Duodenal mucosa (tissue), 2 donors: ENCODE measurements at regions not wholly inside any gene's neighbourhood (a gene's known extent, or its start where the extent isn't known, plus 50 kb on each side); places are given as distances from the start of the nearest gene placed in this dataset.

Experiments
- H3K27ac ChIP-seq: one replicate; pipeline ENCODE4 v1.7.0; 2013; ENCODE audit warnings: low read depth, low read length
- H3K27me3 ChIP-seq, 2 donors: one replicate each; pipeline ENCODE4 v1.7.0; 2013; ENCODE audit warnings: low read length in 2 of 2, control low read depth in 1 of 2; ENCODE audit not compliant: insufficient read depth in 2 of 2, control insufficient read depth in 1 of 2
- H3K36me3 ChIP-seq, 2 donors: one replicate each; pipeline ENCODE4 v1.7.0; 2013; ENCODE audit warnings: low read length in 2 of 2, control low read depth in 1 of 2; ENCODE audit not compliant: insufficient read depth in 2 of 2, control insufficient read depth in 1 of 2
- H3K4me1 ChIP-seq, 2 donors: one replicate each; pipeline ENCODE4 v1.7.0; 2013; ENCODE audit warnings: low read length in 2 of 2, control low read depth in 1 of 2; ENCODE audit not compliant: insufficient read depth in 2 of 2, control insufficient read depth in 1 of 2
- H3K4me3 ChIP-seq, 2 donors: one replicate each; pipeline ENCODE4 v1.7.0; 2013; ENCODE audit warnings: low read length in 2 of 2, low read depth in 1 of 2
- H3K9ac ChIP-seq, 2 donors: one replicate each; pipeline ENCODE4 v1.7.0; 2013; ENCODE audit warnings: low read length in 2 of 2, low read depth in 1 of 2
- H3K9me3 ChIP-seq, 2 donors: one replicate each; pipeline ENCODE4 v1.7.0; 2013; ENCODE audit warnings: low read length in 2 of 2, control low read depth in 1 of 2; ENCODE audit not compliant: control insufficient read depth in 1 of 2

DNA sequence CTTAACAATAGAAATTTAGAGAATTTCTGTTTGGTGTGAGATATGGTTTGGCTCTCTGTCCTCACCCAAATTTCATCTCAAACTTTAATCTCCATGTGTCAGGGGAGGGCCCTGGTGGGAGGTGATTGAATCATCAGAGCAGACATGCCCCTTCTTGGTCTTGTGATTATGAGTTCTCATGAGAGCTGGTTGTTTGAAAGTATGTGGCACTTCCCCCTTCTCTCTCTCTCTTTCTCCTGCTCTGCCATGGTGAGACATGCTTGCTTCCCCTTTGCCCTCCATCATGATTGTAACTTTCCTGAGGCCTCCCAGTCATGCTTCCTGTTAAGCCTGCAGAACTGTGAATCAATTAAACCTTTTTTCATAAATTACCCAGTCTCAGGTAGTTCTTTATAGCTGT lies 524.7 kb upstream of the ACVR2A start:
- peaks cover 13 to 15% of the 10 kb centered on the region in 2 donors for H3K9me3 ChIP-seq
- no peaks in the 10 kb centered on the region for H3K36me3 ChIP-seq
- H3K4me1 ChIP-seq, result no peaks in the 10 kb centered on the region
- H3K4me3 ChIP-seq, result no peak overlapping the region
- H3K27me3 ChIP-seq, result no peaks in the 10 kb centered on the region
- H3K27ac ChIP-seq, result no peak overlapping the region
- H3K9ac ChIP-seq, result no peak overlapping the region

DNA sequence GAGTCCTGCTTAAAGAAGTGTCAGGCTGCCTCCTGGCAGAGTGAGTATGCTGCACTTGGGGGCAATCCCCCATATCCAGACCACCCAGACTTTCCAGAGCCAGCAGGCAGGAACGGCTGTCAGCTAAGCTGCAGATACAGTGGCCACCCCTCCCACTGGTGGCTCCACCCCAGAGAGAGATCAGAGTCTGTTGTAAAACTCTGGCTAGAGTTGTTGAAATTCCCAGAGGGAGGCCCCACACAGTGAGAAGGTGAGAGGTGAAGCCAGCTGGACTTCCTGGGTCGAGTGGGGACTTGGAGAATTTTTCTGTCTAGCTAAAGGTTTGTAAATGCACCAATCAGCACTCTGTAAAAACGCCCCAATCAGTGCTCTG lies 533.8 kb upstream of the ACVR2A start:
- Histone ChIP-seq H3K4me1 (peaks cover 0 to 3% of the 10 kb centered on the region in 2 donors), H3K36me3 (no peaks in the 10 kb centered on the region), H3K27ac (no peak overlapping the region)

DNA sequence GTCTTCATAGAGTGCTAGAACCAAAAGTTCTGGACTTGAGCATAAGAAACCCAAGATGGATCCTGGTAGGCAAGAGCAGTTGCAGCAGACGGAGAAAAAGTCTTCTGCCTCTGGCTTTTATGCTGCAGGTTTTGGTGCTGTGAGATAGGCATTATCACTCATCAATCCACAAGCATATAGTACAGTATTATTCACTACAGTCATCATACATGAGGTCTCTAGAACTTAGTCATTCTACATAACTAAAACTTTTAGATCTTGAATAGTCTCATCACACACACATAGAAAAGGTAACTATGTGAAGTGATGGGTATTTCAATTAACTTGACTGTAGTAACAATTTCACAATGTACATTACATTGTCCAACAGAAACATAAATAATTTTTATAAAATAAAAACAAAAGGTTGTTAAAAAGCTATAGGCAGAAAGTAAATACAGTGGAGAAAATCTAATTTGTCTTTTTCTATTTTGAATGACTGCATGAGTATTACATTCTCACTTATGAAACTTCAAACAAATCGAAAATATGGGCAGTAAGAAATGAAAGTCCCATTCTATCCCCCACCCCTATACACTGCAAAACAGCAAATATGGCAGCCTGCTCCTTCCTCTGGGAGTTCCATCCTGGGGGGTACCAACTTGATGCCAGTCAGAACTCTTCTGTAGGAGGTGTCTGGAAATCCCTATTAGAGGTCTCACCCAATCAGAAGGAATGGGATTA lies 534.3 kb upstream of the ACVR2A start:
- Histone ChIP-seq H3K27me3 (no peaks in the 10 kb centered on the region), H3K4me1 (peaks cover 0 to 3% of the 10 kb centered on the region in 2 donors), H3K36me3 (no peaks in the 10 kb centered on the region), H3K9ac (no peak overlapping the region), H3K4me3 (no peak overlapping the region), H3K9me3 (peaks cover 0 to 2% of the 10 kb centered on the region in 2 donors), H3K27ac (no peak overlapping the region)

More for the DNA sequence above, 533.8 kb upstream of the ACVR2A start:
- Histone ChIP-seq H3K9ac (no peak overlapping the region), H3K9me3 (peaks cover 0 to 2% of the 10 kb centered on the region in 2 donors), H3K4me3 (no peak overlapping the region), H3K27me3 (no peaks in the 10 kb centered on the region)

DNA sequence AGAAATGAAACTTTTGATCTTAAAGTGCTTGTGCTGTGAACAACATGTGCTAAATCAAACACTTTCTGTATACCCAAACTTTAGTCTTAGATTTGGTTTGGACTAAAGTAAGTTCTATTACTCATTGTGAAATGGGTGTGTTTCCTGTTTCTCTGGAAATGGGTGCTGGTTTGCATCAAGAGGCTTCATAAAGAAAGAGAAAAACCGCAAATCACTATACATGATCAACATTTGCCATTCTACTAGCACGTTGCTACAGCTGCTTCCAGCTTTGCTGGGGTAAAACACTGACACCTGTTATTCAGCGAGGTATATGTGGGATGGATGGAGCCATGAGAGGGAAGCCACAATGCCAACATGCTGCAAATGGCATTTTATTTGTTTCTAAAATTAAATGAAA lies 547.0 kb upstream of the ACVR2A start:
- Histone ChIP-seq H3K27me3 (no peaks in the 10 kb centered on the region), H3K9ac (no peak overlapping the region), H3K4me1 (peaks cover 0 to 5% of the 10 kb centered on the region in 2 donors), H3K4me3 (no peak overlapping the region), H3K9me3 (no peaks in the 10 kb centered on the region), H3K27ac (no peak overlapping the region), H3K36me3 (no peaks in the 10 kb centered on the region)

DNA sequence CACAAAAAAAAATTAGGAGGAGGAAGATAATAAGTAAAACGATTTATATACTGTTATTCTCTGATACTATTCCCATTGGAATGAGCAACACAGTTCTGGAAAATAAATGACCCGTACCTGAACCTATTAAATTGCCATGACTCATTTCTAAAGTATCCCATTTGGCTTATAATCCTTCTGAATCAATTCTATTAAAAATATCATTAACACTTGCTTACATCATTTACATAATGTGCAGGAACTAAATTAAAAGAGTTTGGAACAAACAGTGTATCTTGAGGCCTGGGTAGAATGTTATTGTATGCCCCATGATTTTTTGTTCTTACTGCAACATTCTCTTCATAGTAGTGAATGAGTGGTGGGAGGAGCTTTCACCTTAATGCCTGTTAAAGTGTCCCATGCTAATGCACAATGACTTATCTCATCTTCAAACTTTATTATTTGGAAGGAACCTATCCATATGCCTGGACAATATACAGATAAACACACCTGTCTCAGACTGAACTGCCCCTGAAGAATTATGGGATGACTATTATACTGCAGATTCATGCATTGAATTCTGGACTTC lies 549.9 kb upstream of the ACVR2A start:
- Histone ChIP-seq H3K9me3 (no peaks in the 10 kb centered on the region), H3K4me1 (peaks cover 0 to 5% of the 10 kb centered on the region in 2 donors), H3K36me3 (no peaks in the 10 kb centered on the region), H3K27me3 (no peaks in the 10 kb centered on the region), H3K9ac (no peak overlapping the region), H3K27ac (no peak overlapping the region), H3K4me3 (no peak overlapping the region)

DNA sequence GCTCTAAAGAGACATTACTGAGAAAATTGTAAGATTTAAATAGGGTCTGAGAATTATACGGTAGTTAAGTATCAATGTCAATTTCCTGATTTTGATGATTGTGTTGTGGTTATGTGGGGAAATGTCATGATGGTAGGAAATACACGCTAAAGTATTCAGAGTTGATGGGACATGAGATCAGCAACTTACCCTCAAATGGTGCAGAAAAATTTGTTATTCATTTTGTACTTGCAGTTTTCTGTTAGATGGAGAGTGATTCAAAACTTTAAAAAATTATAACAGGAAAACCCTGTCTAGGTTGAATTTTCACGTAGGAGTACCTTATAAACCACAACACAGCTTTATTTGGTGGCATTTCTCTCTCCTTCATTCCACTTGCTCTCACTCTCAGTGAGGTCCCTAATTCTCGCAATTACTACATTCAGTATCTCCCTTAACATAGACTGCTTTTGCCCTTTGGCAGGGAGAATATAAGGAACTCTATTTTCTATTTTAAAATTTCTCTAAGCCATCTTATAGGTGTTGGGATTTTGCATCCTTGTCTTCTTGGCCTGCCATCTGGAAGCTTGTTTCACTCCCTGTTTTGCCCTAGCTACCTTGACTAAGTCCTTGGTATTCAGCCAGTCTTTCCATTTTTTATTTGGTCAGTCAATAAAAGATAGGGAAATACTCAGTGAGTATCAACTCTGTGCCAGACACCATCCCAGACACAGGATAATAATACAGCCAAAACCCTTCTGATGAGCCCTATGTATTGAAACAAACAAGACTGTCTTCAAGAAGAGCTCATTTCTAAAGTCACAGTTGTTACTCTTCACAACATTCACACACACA lies 550.6 kb upstream of the ACVR2A start:
- Histone ChIP-seq H3K27ac (no peak overlapping the region), H3K9ac (no peak overlapping the region), H3K27me3 (no peaks in the 10 kb centered on the region), H3K4me3 (no peak overlapping the region), H3K4me1 (peaks cover 0 to 5% of the 10 kb centered on the region in 2 donors), H3K36me3 (no peaks in the 10 kb centered on the region), H3K9me3 (no peaks in the 10 kb centered on the region)

DNA sequence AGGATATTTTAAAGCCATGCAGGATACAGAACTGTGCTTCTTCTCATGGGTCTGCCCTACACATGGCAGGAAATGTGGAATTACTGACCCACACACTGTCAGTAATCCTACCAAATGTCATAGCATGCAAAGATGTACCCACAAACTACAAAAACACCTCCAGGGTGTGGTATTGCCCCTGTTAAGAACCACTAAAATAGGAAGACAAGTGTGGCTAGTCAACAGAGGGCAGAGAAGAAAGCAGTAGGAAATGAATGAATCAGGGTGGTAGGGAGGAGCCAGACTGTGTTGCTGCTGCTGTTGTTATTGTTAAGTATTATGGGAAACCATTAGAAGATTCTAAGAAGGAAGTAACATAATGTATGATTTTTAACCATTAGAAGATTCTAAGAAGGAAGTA lies 556.7 kb upstream of the ACVR2A start:
- Histone ChIP-seq H3K9me3 (no peaks in the 10 kb centered on the region), H3K9ac (no peak overlapping the region), H3K4me1 (no peaks in the 10 kb centered on the region), H3K27me3 (no peaks in the 10 kb centered on the region), H3K36me3 (no peaks in the 10 kb centered on the region), H3K4me3 (no peak overlapping the region), H3K27ac (no peak overlapping the region)

DNA sequence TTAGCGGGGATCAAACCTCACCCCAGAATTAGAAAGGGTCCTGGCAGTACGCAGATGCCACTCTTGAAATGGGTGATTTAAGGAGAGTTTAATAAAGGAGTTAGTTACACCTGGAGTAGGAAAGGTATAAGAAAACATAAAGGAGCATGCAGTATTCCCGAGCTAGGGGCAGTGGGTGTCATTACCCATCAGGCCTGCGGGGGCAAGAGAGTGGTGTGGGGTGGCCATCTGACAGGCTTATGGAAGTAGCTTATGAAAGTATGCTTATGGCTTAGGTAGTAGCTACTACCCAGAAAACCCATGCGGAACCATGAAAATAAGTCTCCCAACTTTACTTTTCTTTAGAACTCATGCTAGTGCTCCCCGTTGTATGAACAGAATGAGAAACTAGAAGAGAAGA lies 568.9 kb upstream of the ACVR2A start:
- H3K9me3 ChIP-seq, result no peaks in the 10 kb centered on the region
- no peaks in the 10 kb centered on the region for H3K27me3 ChIP-seq
- H3K4me1 ChIP-seq, result no peaks in the 10 kb centered on the region
- no peak overlapping the region for H3K27ac ChIP-seq
- H3K4me3 ChIP-seq, result no peak overlapping the region
- no peaks in the 10 kb centered on the region for H3K36me3 ChIP-seq
- H3K9ac ChIP-seq, result no peak overlapping the region

DNA sequence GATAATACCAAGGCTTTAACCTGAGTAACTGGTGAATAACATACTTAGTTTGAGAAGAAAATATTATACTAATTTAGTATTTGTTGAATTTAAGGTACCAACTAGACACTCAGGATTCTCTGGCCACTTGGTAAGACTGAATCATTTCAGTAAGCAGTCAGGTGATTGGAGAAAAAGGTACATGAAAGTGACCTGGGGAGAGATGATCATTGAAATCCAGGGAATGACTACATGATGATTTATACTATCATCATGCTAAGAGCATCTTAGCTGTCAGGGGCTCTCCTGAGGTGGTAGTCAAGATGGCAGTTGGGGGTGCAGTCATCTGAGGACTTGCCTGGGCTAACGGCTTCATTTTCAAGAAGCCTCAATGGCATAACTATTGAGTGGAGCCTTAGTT lies 571.2 kb upstream of the ACVR2A start:
- Histone ChIP-seq H3K27ac (no peak overlapping the region), H3K9ac (no peak overlapping the region), H3K9me3 (no peaks in the 10 kb centered on the region), H3K36me3 (no peaks in the 10 kb centered on the region), H3K4me1 (no peaks in the 10 kb centered on the region), H3K27me3 (no peaks in the 10 kb centered on the region), H3K4me3 (no peak overlapping the region)

DNA sequence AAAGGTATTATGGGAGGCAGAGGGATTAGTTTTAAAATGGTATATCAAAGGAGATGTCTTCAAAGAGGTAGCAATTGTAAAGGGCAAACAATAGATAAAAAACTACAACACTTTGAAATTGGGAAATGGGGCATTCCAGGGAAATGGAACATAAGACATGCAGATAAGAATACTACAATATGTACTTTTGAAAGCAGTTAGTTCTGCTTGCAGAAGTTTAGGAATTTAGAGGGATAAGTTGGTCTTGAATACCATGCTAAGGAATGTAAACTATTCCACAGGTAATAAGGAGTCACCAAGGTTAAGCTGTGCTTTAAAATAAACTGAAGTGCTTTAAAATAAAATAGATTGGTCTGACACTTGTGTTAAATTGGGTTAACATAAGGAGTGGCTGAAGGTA lies 571.7 kb upstream of the ACVR2A start:
- Histone ChIP-seq H3K9me3 (no peaks in the 10 kb centered on the region), H3K36me3 (no peaks in the 10 kb centered on the region), H3K27me3 (no peaks in the 10 kb centered on the region), H3K4me1 (no peaks in the 10 kb centered on the region), H3K27ac (no peak overlapping the region), H3K9ac (no peak overlapping the region), H3K4me3 (no peak overlapping the region)
